NCI-H524 (cell line): ENCODE measurements at regions not wholly inside any gene's neighbourhood (a gene's known extent, or its start where the extent isn't known, plus 50 kb on each side); places are given as distances from the start of the nearest gene placed in this dataset.

Experiments
- DNase-seq, 2 experiments: peaks; one replicate each; lab custom pipeline; 2025; lab: John Stamatoyannopoulos, UW

- no peak for DNase-seq
Measured at GRCh38 chr18:8458546-8459215, 150.6 kb upstream of the RAB12 start.

- DNase-seq: no peak
Measured at GRCh38 chr18:8460748-8461147, 148.5 kb upstream of the RAB12 start.

- DNase-seq: no peak
Measured at GRCh38 chr18:8461544-8461943, 147.7 kb upstream of the RAB12 start.

GRCh38 chr18:8462651-8463185 is 146.5 kb upstream of the RAB12 start:
- DNase-seq: no peak

- DNase-seq: no peak
Measured at GRCh38 chr18:8463791-8464190, 145.4 kb upstream of the RAB12 start.

- DNase-seq: no peak
Measured at GRCh38 chr18:8468191-8468590, 141.0 kb upstream of the RAB12 start.

DNA sequence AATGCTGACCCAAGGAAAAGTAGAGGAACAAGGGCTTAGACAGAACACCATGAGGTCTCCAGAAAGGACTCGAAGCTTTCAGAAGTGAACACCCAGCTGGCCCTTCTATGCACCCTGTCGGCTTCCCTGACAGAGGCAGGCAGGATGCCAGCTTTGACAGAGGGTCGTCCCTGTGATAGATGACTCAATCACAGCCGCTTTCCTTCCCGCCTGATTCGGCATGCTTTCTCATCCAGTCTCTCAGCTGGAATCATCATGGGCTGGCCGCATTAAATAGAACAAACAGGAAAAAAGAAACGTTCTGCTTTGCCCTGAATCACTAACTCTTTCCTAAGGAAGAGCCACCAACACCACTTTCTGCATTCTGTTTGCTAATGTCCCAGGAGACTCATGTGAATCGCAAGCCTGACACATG is 140.3 kb upstream of the RAB12 start:
- peak in 1 of 2 experiments; percentile 7 for DNase-seq

DNA sequence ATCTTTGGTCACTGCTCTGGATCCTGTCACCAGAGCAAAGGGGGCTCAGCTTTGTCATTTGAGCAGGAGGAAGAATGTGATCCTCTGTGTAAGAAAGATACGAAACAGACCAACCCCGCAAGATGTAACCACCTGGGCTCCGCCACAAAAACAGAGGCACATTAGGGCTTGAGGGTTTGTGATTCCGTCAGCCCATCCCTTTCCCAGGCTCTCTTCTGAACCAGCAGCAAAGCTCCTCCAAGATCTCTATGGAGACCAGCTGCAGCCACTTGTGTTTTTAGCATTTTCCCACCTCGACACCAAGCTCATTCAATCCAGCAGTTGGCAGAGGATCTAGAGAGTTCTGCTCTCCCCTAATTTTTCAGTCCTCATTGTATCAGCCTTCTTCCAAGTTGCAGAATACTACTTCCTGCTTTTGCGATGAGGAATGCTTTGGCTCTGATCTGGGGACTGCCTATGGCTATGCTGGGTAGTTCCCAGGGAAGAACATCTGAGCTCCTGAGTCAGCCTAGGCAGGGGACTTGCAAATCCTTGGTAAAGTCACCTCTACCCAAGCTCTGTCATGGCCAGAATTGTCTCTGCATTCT is 139.6 kb upstream of the RAB12 start:
- no peak for DNase-seq

GRCh38 chr18:8471372-8471771 is 137.9 kb upstream of the RAB12 start:
- no peak for DNase-seq

DNA sequence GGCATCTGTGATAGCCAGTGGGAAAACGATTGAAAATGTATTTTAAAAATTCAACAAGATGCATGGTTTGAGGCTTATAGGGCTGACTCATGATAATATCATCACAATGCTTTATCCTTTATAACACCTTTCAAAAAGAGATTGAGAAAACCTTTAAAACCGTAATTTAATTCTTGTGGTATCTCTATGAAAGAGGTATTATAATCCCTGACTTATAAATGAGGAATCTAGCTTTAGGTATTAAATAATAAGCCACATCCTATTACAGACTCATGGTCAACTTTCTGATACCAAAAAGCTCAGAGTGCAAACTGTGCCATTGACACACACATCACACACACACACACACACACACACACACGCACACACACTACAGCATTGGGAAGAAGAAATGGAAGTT is 134.6 kb upstream of the RAB12 start:
- no peak for DNase-seq

GRCh38 chr18:8477615-8478014 is 131.6 kb upstream of the RAB12 start:
- DNase-seq: no peak

DNA sequence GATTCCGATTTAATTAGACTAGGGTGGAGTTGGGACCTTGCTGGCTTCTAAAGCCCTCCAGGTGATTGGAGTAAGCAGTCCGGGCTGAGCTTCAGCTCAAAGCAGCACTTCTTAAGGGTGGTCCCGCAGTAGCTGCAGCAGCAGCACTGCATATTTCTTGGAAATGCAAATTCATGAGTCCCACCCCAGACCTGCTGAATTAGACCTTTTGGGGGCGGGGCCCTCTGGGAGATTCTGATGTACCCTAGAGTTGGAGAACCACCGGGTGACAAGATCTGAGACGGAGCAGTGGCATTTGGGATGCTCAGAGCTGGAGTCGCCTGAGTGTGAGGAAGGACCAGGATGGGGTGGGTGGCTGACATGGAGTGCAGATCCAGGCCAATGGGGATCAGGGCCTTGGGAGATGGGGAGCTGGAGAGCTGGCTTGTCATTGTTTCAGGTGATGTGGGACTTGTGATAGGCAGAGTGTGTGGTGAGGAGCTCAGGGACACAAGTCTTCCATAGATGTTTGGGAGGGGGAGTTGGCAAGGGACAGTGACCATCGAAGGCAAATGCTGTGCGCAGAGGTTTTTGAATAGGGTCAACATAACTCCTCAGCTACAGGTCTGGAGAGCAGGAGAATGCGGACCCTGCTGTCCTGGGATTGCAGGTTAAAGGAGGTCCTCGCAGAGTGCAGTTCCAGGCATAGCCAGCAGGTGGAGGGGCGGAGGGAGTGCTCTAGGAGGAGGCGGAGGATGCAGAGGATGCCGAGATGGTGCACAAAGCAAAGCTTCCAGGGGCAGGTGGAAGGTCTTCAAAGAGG is 130.9 kb upstream of the RAB12 start:
- DNase-seq: peak; percentile 7 to 60

DNA sequence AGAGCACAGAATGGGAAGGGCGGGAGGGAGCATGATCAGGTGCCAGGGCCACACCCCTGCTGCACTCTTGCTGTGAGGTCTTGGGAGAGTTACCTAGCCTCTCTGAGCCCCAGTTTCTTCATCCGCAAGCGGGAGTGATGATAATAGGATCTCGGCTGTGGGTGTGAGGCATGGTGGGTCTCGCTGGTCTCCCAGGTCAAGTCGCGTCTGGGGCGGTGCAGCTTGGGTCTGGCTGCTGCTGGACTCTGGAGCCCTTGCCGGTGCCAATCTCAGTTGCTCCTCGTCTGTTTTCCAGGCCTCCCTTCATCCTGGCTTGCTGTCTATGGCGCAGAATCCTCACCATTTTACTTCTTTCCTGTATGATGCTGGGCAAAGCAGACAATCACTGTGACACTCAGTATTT is 130.3 kb upstream of the RAB12 start:
- no peak for DNase-seq

DNA sequence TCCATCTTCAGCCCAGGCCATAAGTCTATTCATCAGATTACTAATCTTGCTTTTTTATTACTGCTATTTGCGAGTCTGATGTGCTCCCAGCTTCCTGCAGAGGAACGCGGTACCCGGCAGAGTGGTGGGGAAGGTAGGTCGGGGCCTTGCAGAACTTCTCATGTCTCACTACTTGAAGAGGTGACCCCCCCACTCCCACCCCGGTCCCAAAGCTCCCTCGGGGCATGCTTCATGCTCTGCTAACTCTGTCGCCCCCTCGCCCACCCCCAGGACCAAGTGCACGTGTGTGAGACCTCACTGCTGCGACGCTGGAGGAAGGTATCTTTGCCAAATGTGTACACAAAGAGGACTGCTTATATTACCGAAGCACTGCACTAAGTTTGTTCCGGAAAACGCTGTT is 129.4 kb upstream of the RAB12 start:
- DNase-seq: no peak

DNA sequence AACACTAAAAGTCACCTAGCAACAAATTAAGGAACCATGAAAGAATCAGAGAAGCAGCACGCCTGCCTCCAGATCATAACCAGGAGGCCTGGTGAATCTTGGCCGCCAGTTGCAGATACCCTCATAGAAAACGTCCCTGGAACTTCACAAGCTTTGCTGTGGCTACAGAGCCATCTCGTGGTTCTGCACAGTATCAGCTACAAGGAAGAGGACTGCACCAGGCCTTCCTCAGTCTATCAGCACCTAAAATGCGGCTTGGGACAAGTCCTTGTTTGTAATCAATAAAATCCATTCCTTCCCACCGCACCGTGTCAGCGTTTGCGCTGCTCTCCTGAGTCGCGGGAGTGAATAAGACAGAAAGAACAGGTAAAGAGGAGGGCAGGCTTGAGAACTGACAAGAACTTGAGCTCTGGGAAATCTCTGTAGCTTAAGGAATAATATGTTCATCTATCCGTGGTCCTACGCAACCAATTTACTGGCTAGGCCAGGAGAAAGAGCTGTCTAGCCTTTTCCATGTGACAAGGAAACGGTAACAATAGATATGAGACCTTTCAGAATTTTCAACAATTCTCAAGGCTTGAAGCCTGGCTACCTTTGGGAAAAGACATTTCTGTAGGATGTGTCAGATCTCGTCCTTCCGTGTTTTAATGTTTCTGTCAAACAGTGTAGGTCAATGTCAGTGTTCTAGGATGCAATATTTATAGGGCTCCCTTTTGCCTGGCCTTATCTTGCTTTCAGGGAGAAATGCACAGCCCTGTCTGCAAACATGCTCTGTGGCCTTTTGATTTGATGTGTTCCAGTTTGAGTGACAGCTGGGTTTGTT is 128.5 kb upstream of the RAB12 start:
- DNase-seq: peak; percentile 10 to 69

- no peak for DNase-seq
Measured at GRCh38 chr18:8484951-8485350, 124.3 kb upstream of the RAB12 start.

GRCh38 chr18:8489761-8490160 is 119.5 kb upstream of the RAB12 start:
- no peak for DNase-seq

DNA sequence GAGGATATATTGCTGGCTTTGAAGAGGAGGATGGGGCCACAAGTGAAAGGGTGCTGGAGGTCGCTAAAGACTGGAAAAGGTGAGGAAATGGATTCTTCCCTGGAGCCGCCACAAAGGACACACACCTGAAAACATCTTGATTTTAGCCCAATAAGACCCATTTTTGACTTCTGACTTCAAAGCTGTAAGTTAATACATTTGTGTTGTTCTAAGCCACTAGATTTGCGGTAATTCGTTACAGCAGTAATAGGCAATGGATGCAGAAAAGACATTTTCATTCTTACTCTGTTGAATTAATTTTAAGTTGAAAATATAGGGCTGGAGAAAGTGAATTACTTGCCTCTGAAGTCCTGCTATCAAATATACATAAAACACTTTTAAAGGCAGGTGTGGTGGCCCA is 117.7 kb upstream of the RAB12 start:
- DNase-seq: no peak

- no peak for DNase-seq
Measured at GRCh38 chr18:8493141-8493540, 116.1 kb upstream of the RAB12 start.

GRCh38 chr18:8496186-8496585 is 113.1 kb upstream of the RAB12 start:
- no peak for DNase-seq

GRCh38 chr18:8498905-8499304 is 110.3 kb upstream of the RAB12 start:
- no peak for DNase-seq
